Memory B cell (primary cell): ENCODE measurements at regions not wholly inside any gene's neighbourhood (a gene's known extent, or its start where the extent isn't known, plus 50 kb on each side); places are given as distances from the start of the nearest gene placed in this dataset.
"Not testable (repeated sequence)": the region's sequence is repeated elsewhere in the genome, so short reads cannot be mapped to it uniquely, and the experiment has no call there.

Experiments used
- ATAC-seq: fragments of 150-1000 bp; cut with Tn5 transposase; 2 replicates; pipeline ENCODE4 v1.10.0; 2021; ENCODE audit warnings: low read depth, mild to moderate bottlenecking, moderate library complexity
- DNase-seq, 2 donors: peaks; one replicate each; pipeline ENCODE4 v3.0.0; 2022; ENCODE audit warnings: low spot score in 2 of 2
- H3K27ac Mint-ChIP-seq: one replicate; pipeline ENCODE4 v1.8.0; 2022; ENCODE audit warnings: mild to moderate bottlenecking, moderate library complexity, mixed read lengths
- H3K27me3 Mint-ChIP-seq: one replicate; pipeline ENCODE4 v1.8.0; 2022; ENCODE audit warnings: mixed read lengths
- H3K36me3 Mint-ChIP-seq: one replicate; pipeline ENCODE4 v1.8.0; 2022; ENCODE audit warnings: mild to moderate bottlenecking, mixed read lengths
- H3K4me1 Mint-ChIP-seq: one replicate; pipeline ENCODE4 v1.8.0; 2022; ENCODE audit warnings: mixed read lengths
- H3K4me3 Mint-ChIP-seq: one replicate; pipeline ENCODE4 v1.8.0; 2022; ENCODE audit warnings: mild to moderate bottlenecking, moderate library complexity, mixed read lengths
- H3K9me3 Mint-ChIP-seq: one replicate; pipeline ENCODE4 v1.8.0; 2022; ENCODE audit warnings: mixed read lengths

DNA sequence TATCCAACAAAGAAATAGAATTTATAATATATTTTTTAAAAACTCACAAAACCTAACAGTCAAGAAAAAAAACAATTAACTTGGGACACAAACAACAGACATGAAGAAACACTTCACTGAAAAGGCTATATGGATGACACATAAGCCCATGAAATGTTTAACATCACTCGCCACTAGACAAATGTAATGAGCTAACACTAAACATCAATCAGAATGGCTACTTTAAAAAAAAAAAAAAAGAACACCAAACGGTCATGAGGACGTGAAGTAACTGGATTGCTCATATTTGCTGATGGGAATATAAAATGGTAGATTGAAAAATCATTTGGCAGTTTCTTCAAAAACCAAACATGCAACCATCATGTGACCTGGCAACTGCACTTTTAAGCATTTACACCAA is 97.3 kb upstream of the RGPD4 start:
- Mint-ChIP-seq H3K36me3 (no peaks in the 10 kb centered on the region), H3K4me1 (no peaks in the 10 kb centered on the region), H3K27ac (no peak overlapping the region), H3K27me3 (no peaks in the 10 kb centered on the region), H3K9me3 (peaks cover 2% of the 10 kb centered on the region), H3K4me3 (no peak overlapping the region)
- DNase-seq (no peak), ATAC-seq (no peak)

DNA sequence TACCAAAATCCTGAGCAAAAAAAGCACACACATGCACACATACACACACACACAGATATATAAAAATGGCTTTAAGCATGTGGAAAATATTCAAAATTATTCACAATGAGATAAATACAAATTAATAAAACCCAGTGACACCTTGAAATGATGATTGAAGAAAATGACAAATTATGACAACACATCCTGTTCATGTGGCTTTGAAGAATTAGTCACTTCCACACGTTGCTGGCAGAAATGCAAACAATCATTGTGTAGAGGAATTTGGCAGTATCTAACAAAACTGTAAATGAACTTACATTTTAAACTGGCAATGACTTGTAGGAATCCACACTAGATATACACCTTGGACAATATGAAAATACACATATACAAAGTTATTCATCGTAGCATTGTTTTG is 95.8 kb upstream of the RGPD4 start:
- no peaks in the 10 kb centered on the region for H3K9me3 Mint-ChIP-seq
- ATAC-seq = no peak
- no peaks in the 10 kb centered on the region for H3K36me3 Mint-ChIP-seq
- no peak overlapping the region for H3K27ac Mint-ChIP-seq
- H3K4me3 Mint-ChIP-seq = no peak overlapping the region
- DNase-seq = no peak
- H3K4me1 Mint-ChIP-seq = no peaks in the 10 kb centered on the region
- H3K27me3 Mint-ChIP-seq = no peaks in the 10 kb centered on the region

GRCh38 chr2:107731435-107731834 is 95.3 kb upstream of the RGPD4 start:
- ATAC-seq (no peak), DNase-seq (no peak)
- Mint-ChIP-seq H3K27ac (no peak overlapping the region), H3K4me1 (no peaks in the 10 kb centered on the region), H3K36me3 (no peaks in the 10 kb centered on the region), H3K27me3 (no peaks in the 10 kb centered on the region), H3K4me3 (no peak overlapping the region), H3K9me3 (no peaks in the 10 kb centered on the region)

GRCh38 chr2:107735201-107735600 is 91.5 kb upstream of the RGPD4 start:
- Mint-ChIP-seq H3K36me3 (no peaks in the 10 kb centered on the region), H3K27ac (no peak overlapping the region), H3K4me1 (no peaks in the 10 kb centered on the region), H3K9me3 (peaks cover 6% of the 10 kb centered on the region), H3K4me3 (no peak overlapping the region), H3K27me3 (no peaks in the 10 kb centered on the region)
- DNase-seq (no peak), ATAC-seq (no peak)

DNA sequence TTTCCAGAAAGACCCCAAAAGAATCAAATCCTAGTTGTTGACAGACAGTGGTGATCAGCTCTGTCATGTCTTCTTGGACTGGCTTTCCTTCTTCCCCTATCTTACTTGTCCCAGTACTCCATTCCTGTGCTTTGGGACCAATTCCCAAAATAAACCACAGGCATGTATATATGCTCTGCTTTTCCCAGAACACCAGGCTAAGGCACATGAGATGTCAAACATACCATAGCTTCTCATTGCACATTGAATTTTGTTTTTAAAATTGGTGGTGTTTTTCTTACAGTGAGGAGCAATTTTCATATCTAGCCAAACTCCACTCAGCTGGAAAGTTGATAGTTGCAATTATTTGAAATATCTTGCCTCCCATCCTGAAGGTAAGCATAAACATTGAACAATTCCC is 88.9 kb upstream of the RGPD4 start:
- Mint-ChIP-seq H3K4me3 (no peak overlapping the region), H3K9me3 (peaks cover 6% of the 10 kb centered on the region), H3K27ac (no peak overlapping the region), H3K4me1 (no peaks in the 10 kb centered on the region), H3K27me3 (no peaks in the 10 kb centered on the region), H3K36me3 (no peaks in the 10 kb centered on the region)
- ATAC-seq (no peak), DNase-seq (no peak)

GRCh38 chr2:107738266-107738665 is 88.4 kb upstream of the RGPD4 start:
- Mint-ChIP-seq H3K4me1 (no peaks in the 10 kb centered on the region), H3K27me3 (no peaks in the 10 kb centered on the region), H3K27ac (no peak overlapping the region), H3K36me3 (no peaks in the 10 kb centered on the region), H3K9me3 (peaks cover 6% of the 10 kb centered on the region), H3K4me3 (no peak overlapping the region)
- ATAC-seq = no peak
- DNase-seq = no peak

- DNase-seq = no peak
- no peaks in the 10 kb centered on the region for H3K27me3 Mint-ChIP-seq
- no peak overlapping the region for H3K27ac Mint-ChIP-seq
- no peaks in the 10 kb centered on the region for H3K36me3 Mint-ChIP-seq
- ATAC-seq = no peak
- no peak overlapping the region for H3K4me3 Mint-ChIP-seq
- no peaks in the 10 kb centered on the region for H3K4me1 Mint-ChIP-seq
- peaks cover 8% of the 10 kb centered on the region for H3K9me3 Mint-ChIP-seq
Observed at GRCh38 chr2:107740300-107740699, 86.4 kb upstream of the RGPD4 start.

DNA sequence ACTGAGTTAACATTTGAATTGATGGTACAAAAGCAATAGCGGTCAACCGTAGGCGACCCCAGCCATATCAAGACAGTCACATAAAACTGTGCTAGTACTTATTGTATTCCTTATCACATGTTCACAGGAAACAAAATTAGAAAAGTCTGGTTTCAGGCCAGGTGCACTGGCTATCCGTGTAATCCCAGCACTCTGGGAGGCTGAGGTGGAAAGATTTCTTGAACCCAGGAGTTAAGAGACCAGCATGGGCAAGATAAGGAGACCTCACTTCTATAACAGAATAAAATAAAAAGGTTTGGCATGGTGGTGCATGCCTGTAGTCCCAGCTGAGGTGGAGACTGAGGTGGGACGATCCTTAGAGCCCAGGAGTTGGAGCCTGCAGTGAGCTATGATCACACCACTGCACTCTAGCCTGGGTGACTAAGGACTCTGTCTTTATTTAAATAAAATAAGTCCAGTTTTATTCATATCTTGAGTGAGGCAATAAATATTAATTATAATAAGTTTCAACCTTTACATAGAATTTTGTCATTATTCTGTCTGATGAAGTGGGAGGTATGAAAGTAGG is 84.1 kb upstream of the RGPD4 start:
- Mint-ChIP-seq H3K9me3 (peaks cover 8% of the 10 kb centered on the region), H3K36me3 (no peaks in the 10 kb centered on the region), H3K27ac (no peak overlapping the region)

DNA sequence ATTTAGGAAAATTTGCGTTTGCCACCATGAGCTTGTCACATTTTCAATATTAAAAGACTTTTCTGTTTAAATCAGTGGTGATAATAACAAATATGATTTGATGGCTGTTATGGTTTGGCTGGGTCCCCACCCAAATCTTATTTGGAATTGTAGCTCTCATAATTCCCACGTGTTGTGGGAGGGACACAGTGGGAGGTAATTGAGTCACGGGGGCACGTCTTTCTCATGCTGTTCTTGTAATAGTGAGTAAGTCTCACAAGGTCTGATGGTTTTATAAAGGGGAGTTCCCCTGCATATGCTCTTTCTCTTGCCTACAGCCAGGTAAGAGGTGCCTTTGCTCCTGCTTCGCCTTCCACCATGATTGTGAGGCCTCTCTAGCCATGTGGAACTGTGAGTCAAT is 83.4 kb upstream of the RGPD4 start:
- H3K4me1 Mint-ChIP-seq = no peaks in the 10 kb centered on the region
- DNase-seq (no peak), ATAC-seq (no peak)
- no peaks in the 10 kb centered on the region for H3K27me3 Mint-ChIP-seq
- H3K36me3 Mint-ChIP-seq = no peaks in the 10 kb centered on the region
- peaks cover 7% of the 10 kb centered on the region for H3K9me3 Mint-ChIP-seq
- no peak overlapping the region for H3K27ac Mint-ChIP-seq
- no peak overlapping the region for H3K4me3 Mint-ChIP-seq

More for the DNA sequence above, 84.1 kb upstream of the RGPD4 start:
- Mint-ChIP-seq H3K4me1 (no peaks in the 10 kb centered on the region), H3K27me3 (no peaks in the 10 kb centered on the region), H3K4me3 (no peak overlapping the region)
- no peak for ATAC-seq
- DNase-seq = no peak

GRCh38 chr2:107745100-107745499 is 81.6 kb upstream of the RGPD4 start:
- Mint-ChIP-seq H3K27me3 (no peaks in the 10 kb centered on the region), H3K9me3 (peaks cover 3% of the 10 kb centered on the region), H3K4me1 (no peaks in the 10 kb centered on the region), H3K27ac (no peak overlapping the region), H3K36me3 (no peaks in the 10 kb centered on the region), H3K4me3 (no peak overlapping the region)
- no peak for DNase-seq
- ATAC-seq = no peak

DNA sequence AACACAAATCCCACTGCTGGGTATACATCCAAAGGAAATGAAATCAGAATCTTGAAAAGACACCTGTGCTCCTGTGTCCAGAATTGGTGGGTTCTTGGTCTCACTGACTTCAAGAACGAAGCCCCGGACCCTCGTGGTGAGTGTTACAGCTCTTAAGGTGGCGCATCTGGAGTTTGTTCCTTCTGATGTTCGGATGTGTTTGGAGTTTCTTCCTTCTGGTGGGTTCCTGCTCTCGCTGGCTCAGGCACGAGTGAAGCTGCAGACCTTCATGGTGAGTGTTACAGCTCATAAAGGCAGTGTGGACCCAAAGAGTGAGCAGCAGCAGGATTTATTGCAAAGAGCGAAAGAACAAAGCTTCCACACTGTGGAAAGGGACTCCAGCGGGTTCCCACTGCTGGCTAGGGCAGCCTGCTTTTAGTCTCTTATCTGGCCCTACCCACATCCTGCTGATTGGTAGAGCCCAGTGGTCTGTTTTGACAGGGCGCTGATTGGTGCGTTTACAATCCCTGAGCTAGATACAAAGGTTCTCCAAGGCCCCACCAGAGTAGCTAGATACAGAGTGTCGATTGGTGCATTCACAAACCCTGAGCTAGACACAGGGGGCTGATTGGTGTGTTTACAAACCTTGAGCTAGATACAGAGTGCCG is 80.0 kb upstream of the RGPD4 start:
- not testable (repeated sequence) for ATAC-seq, DNase-seq, H3K27ac Mint-ChIP-seq, H3K27me3 Mint-ChIP-seq, H3K4me3 Mint-ChIP-seq, H3K9me3 Mint-ChIP-seq, H3K36me3 Mint-ChIP-seq, H3K4me1 Mint-ChIP-seq

DNA sequence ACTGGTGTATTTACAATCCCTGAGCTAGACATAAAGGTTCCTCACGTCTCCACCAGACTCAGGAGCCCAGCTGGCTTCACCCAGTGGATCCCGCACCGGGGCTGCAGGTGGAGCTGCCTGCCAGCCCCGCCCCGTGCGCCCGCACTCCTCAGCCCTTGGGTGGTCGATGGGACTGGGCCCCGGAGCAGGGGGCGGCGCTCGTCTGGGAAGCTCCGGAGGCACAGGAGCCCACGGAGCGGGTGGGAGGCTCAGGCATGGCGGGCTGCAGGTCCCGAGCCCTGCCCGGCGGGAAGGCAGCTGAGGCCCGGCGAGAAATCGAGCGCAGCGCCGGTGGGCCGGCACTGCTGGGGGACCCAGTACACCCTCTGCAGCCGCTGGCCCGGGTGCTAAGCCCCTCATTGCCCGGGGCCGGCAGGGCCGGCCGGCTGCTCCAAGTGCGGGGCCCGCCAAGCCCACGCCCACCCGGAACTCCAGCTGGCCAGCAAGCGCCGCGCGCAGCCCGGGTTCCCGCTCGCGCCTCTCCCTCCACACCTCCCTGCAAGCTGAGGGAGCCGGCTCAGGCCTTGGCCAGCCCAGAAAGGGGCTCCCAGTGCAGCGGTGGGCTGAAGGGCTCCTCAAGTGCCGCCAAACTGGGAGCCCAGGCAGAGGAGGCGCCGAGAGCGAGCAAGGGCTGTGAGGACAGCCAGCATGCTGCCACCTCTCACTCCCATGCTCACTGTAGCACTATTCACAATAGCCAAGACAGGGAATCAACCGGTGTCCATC is 79.3 kb upstream of the RGPD4 start:
- not testable (repeated sequence) for H3K9me3 Mint-ChIP-seq, H3K27me3 Mint-ChIP-seq, H3K4me3 Mint-ChIP-seq, ATAC-seq, DNase-seq, H3K27ac Mint-ChIP-seq, H3K4me1 Mint-ChIP-seq, H3K36me3 Mint-ChIP-seq

DNA sequence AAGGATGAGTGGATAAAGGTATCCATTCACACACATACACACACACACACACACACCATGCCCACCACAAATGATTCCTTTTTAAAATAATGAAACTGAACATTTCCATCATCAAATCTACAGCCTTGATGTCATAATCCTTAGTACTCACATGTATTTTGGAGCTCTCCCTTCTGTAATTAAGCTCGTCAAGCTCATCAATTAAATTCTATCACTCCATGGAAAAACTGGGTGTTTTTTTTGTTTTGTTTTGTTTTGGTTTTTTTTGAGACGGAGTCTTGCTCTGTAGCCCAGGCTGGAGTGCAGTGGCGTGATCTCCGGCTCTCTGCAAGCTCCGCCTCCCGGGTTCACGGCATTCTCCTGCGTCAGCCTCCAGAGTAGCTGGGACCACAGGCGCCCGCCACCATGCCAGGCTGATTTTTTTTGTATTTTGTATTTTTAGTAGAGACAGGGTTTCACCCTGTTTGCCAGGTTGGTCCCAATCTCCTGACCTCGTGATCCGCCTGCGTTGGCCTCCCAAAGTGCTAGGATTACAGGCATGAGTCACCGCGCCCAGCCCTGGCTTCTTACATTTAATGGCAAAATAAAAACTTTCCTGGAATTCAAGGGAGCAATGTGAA is 78.6 kb upstream of the RGPD4 start:
- DNase-seq = no peak
- H3K9me3 Mint-ChIP-seq = peaks cover 4% of the 10 kb centered on the region
- no peaks in the 10 kb centered on the region for H3K4me1 Mint-ChIP-seq
- no peaks in the 10 kb centered on the region for H3K36me3 Mint-ChIP-seq
- no peak overlapping the region for H3K27ac Mint-ChIP-seq
- H3K27me3 Mint-ChIP-seq = no peaks in the 10 kb centered on the region
- H3K4me3 Mint-ChIP-seq = no peak overlapping the region
- ATAC-seq = no peak

DNA sequence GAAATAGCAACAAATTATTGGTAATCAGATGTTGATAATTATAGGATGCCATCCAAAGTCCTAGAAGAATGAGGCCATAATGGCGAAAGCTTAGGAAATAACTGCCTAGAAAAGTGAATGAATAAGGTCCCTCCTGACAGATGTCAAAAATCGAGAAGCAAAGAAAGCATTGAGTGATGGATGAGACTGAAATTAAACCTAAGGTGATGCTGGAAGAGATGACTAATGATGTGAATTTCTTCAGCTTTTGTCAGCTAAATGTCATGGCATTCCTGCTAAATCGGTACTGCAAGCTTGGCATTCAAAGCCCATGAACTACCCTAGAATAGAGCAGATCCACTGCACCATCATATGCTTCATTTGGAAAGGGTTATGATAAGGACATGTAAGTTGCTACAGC is 74.8 kb upstream of the RGPD4 start:
- H3K9me3 Mint-ChIP-seq = peaks cover 6% of the 10 kb centered on the region
- H3K36me3 Mint-ChIP-seq = no peaks in the 10 kb centered on the region
- H3K4me1 Mint-ChIP-seq = no peaks in the 10 kb centered on the region
- DNase-seq (no peak), ATAC-seq (no peak)
- H3K4me3 Mint-ChIP-seq = no peak overlapping the region
- no peaks in the 10 kb centered on the region for H3K27me3 Mint-ChIP-seq
- no peak overlapping the region for H3K27ac Mint-ChIP-seq
